ENCODE measurements at regions not wholly inside any gene's neighbourhood (a gene's known extent, or its start where the extent isn't known, plus 50 kb on each side); places are given as distances from the start of the nearest gene placed in this dataset.

- TF ChIP-seq CTCF (IDR thresholded peaks at IDR 0.05), result no peak
- TF ChIP-seq EZH2 (IDR thresholded peaks at IDR 0.05; ENCODE audit: borderline replicate concordance, insufficient read depth, low read depth, low read length, poor library complexity, severe bottlenecking), result no peak
Observed at GRCh38 chr15:59792359-59792758, 103.2 kb upstream of the BNIP2 start.
